ENCODE measurements at regions not wholly inside any gene's neighbourhood (a gene's known extent, or its start where the extent isn't known, plus 50 kb on each side); places are given as distances from the start of the nearest gene placed in this dataset.

DNA sequence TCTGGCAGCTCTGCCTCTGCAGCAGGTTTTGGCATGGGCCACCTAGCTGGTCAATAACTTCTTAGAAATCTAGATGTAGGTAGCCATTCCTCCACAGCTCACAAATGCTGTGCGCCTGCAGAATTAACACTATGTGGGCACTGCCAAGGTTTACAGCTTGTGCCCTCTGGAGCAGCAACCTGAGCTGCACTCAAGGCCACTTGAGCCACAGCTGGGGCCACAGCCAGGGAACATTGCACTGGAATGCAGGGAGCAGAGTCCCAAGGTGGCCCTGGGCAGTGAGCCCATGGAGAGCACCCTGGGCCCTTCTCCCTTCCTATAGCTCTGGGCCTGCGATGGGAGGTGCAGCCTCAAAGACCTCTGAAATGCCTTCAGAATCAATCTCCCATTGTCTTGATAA, 365.3 kb downstream of the SATB2 start:
- Histone ChIP-seq H3K4me2 (ENCODE audit: unreplicated experiment) (no peak overlapping the region), H3K9me3 (ENCODE audit: low read depth) (no peaks in the 10 kb centered on the region), H3K4me3 (no peak overlapping the region), H3K27ac (no peak overlapping the region), H3K9me2 (ENCODE audit: insufficient read depth) (no peaks in the 10 kb centered on the region), H3K36me3 (ENCODE audit: low read depth) (no peaks in the 10 kb centered on the region), H3K9ac (no peak overlapping the region), H4K20me1 (ENCODE audit: insufficient read depth) (no peaks in the 10 kb centered on the region), H3K27me3 (replicated peaks; ENCODE audit: insufficient read depth) (no peaks in the 10 kb centered on the region), H3K79me2 (ENCODE audit: insufficient read depth) (no peaks in the 10 kb centered on the region), H3K4me1 (ENCODE audit: insufficient read depth) (0 out of 2 replicates have a peak, but pooled peaks cover 4% of the 10 kb centered on the region), H3F3A (ENCODE audit: insufficient read depth) (no peaks in the 10 kb centered on the region), H2AFZ (no peak overlapping the region)
- TF ChIP-seq EZH2 (IDR thresholded peaks at IDR 0.05; ENCODE audit: insufficient read depth, poor library complexity, severe bottlenecking) (no peak), EZH2phosphoT487 (IDR thresholded peaks at IDR 0.05; ENCODE audit: insufficient read depth, low read depth) (no peak)
- in situ Hi-C loops (cut with MboI) = no loop called here
- 95 to 96% methylated on average over 2 of the region's 2 CpGs for WGBS, 2 experiments (ENCODE audit: low coverage in 1 of 2, low lambda C conversion rate in 2 of 2, missing lambda C conversion rate in 2 of 2)
- DNase-seq = no peak

DNA sequence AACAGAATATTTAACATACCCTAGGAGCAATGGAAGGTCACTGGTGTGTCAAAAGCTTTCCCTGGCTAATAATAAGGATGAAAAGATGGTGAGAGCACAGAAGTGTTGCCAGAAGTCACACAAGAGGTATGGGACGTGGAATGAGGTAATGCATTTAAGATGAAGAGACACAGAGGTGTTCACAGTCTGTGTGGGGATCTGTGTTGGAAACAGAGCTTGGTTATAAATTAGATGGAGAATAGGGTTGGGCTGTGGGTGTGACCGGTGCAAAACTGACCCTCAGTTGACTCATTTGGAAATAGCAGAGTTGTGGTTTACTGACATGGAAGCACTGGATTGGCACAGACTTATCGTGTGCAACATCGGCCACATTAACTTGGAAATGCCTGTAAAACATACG, 372.5 kb downstream of the SATB2 start:
- whole genome bisulfite sequencing, 2 experiments (ENCODE audit: low coverage in 1 of 2, low lambda C conversion rate in 2 of 2, missing lambda C conversion rate in 2 of 2) = 67 to 70% methylated on average over 5 of the region's 5 CpGs
- H4K20me1 ChIP-seq (ENCODE audit: insufficient read depth) = no peaks in the 10 kb centered on the region
- H3K9me3 ChIP-seq (ENCODE audit: low read depth) = no peaks in the 10 kb centered on the region
- no peak overlapping the region for H2AFZ ChIP-seq
- no peaks in the 10 kb centered on the region for H3K9me2 ChIP-seq (ENCODE audit: insufficient read depth)
- no peaks in the 10 kb centered on the region for H3K36me3 ChIP-seq (ENCODE audit: low read depth)
- no peak for TF ChIP-seq EZH2phosphoT487 (IDR thresholded peaks at IDR 0.05; ENCODE audit: insufficient read depth, low read depth)
- TF ChIP-seq EZH2 (IDR thresholded peaks at IDR 0.05; ENCODE audit: insufficient read depth, poor library complexity, severe bottlenecking) = no peak
- no peak overlapping the region for H3K4me2 ChIP-seq (ENCODE audit: unreplicated experiment)
- H3K4me3 ChIP-seq = no peak overlapping the region
- H3K79me2 ChIP-seq (ENCODE audit: insufficient read depth) = no peaks in the 10 kb centered on the region
- in situ Hi-C loops (cut with MboI) = no loop called here
- no peak overlapping the region for H3K27ac ChIP-seq
- H3K4me1 ChIP-seq (ENCODE audit: insufficient read depth) = no peaks in the 10 kb centered on the region
- no peaks in the 10 kb centered on the region for H3K27me3 ChIP-seq (replicated peaks; ENCODE audit: insufficient read depth)
- no peaks in the 10 kb centered on the region for H3F3A ChIP-seq (ENCODE audit: insufficient read depth)
- H3K9ac ChIP-seq = no peak overlapping the region
- DNase-seq = peak; percentile 16

DNA sequence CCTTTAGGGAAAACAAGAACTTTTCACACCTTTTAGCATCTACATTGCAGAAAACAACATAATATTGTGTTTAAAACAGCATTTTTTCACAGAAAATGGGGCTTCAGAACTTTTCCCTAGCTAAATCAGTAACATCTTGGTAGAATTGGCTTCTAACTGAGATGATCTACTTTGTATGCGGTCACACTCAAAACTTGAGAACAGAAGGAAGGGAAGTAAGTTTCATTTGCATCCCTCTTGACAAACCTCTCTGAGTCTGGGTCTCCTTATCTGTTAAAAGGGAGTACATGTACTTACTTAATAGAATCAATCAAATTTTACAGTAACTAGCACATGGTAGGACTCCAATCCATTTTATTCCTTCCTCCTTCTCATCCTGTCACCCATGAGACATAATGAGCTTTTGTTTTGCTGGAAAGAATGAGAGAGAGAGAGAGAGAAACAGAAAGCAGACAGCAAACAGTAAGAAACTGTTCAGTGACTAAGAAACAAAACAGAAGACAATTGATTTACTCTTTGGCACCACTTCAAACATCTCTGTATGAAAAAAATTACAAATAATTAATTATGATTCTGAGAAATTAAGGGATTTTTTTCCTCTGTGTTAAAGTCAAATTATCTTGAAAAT, 387.3 kb downstream of the SATB2 start:
- 41 to 55% methylated on average over 1 of the region's 1 CpG for WGBS, 2 experiments (ENCODE audit: low coverage in 1 of 2, low lambda C conversion rate in 2 of 2, missing lambda C conversion rate in 2 of 2)
- in situ Hi-C loops (cut with MboI) = no loop called here
- no peaks in the 10 kb centered on the region for H3K27me3 ChIP-seq (replicated peaks; ENCODE audit: insufficient read depth)

DNA sequence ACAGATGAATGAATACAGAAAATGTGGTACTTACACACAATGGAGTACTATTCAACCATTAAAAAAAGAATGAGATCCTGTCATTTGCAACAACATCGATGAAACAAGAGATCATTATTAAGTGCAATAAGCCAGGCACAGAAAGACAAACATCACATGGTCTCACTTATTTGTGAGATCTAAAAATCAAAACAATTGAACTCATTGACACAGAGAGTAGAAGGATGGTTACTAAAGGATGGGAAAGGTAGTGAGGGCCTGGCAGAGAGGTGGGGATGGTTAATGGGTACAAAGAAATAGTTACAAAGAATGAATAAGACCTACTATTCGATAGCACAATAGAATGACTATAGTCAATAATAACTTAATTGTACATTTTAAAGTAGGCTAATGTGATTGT, 393.5 kb downstream of the SATB2 start:
- in situ Hi-C loops (cut with MboI) = no loop called here
- no peak for TF ChIP-seq EZH2phosphoT487 (IDR thresholded peaks at IDR 0.05; ENCODE audit: insufficient read depth, low read depth)
- no peak for TF ChIP-seq EZH2 (IDR thresholded peaks at IDR 0.05; ENCODE audit: insufficient read depth, poor library complexity, severe bottlenecking)
- Histone ChIP-seq H3K36me3 (ENCODE audit: low read depth) (no peaks in the 10 kb centered on the region), H3K27ac (no peak overlapping the region), H3K9me2 (ENCODE audit: insufficient read depth) (no peaks in the 10 kb centered on the region), H3K4me3 (no peak overlapping the region), H3K4me1 (ENCODE audit: insufficient read depth) (no peaks in the 10 kb centered on the region), H3K27me3 (replicated peaks; ENCODE audit: insufficient read depth) (no peaks in the 10 kb centered on the region), H3K9me3 (ENCODE audit: low read depth) (peaks cover 4% of the 10 kb centered on the region), H2AFZ (no peak overlapping the region), H3K9ac (no peak overlapping the region), H3K79me2 (ENCODE audit: insufficient read depth) (no peaks in the 10 kb centered on the region), H3K4me2 (ENCODE audit: unreplicated experiment) (no peak overlapping the region), H4K20me1 (ENCODE audit: insufficient read depth) (no peaks in the 10 kb centered on the region), H3F3A (ENCODE audit: insufficient read depth) (no peaks in the 10 kb centered on the region)
- WGBS, 2 experiments (ENCODE audit: low coverage in 1 of 2, low lambda C conversion rate in 2 of 2, missing lambda C conversion rate in 2 of 2) = 61 to 69% methylated on average over 2 of the region's 2 CpGs
- DNase-seq = no peak

More for the DNA sequence above, 387.3 kb downstream of the SATB2 start:
- Histone ChIP-seq H4K20me1 (ENCODE audit: insufficient read depth) (no peaks in the 10 kb centered on the region), H3F3A (ENCODE audit: insufficient read depth) (no peaks in the 10 kb centered on the region), H3K4me3 (no peak overlapping the region), H2AFZ (no peak overlapping the region), H3K4me1 (ENCODE audit: insufficient read depth) (no peaks in the 10 kb centered on the region), H3K9me2 (ENCODE audit: insufficient read depth) (no peaks in the 10 kb centered on the region), H3K36me3 (ENCODE audit: low read depth) (no peaks in the 10 kb centered on the region), H3K4me2 (ENCODE audit: unreplicated experiment) (no peak overlapping the region), H3K9ac (no peak overlapping the region), H3K27ac (no peak overlapping the region), H3K9me3 (ENCODE audit: low read depth) (no peaks in the 10 kb centered on the region), H3K79me2 (ENCODE audit: insufficient read depth) (no peaks in the 10 kb centered on the region)
- DNase-seq = no peak
- TF ChIP-seq EZH2phosphoT487 (IDR thresholded peaks at IDR 0.05; ENCODE audit: insufficient read depth, low read depth) (no peak), EZH2 (IDR thresholded peaks at IDR 0.05; ENCODE audit: insufficient read depth, poor library complexity, severe bottlenecking) (no peak)
